ENCODE measurements at regions not wholly inside any gene's neighbourhood (a gene's known extent, or its start where the extent isn't known, plus 50 kb on each side); places are given as distances from the start of the nearest gene placed in this dataset.

DNA sequence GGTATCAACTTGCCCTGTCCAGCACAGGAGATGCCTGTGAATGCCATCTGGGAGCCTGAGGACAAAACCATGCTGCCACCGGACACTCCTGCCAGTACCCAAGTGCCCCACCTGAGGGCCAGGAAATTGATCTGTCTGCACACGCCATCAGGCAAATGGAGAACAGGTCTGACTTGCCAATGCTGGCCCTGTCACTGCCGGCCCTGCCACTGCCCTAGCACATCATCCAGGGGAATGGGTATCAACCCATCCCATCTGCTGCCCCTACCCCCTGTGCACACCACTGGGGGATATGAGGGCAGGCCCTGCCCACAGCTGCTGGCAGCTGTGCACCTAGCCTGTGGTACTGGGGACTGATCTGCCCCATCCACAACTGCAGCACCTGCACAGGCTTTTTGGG is 1081.6 kb upstream of the EYS start:
- TF ChIP-seq, protein P1, sequence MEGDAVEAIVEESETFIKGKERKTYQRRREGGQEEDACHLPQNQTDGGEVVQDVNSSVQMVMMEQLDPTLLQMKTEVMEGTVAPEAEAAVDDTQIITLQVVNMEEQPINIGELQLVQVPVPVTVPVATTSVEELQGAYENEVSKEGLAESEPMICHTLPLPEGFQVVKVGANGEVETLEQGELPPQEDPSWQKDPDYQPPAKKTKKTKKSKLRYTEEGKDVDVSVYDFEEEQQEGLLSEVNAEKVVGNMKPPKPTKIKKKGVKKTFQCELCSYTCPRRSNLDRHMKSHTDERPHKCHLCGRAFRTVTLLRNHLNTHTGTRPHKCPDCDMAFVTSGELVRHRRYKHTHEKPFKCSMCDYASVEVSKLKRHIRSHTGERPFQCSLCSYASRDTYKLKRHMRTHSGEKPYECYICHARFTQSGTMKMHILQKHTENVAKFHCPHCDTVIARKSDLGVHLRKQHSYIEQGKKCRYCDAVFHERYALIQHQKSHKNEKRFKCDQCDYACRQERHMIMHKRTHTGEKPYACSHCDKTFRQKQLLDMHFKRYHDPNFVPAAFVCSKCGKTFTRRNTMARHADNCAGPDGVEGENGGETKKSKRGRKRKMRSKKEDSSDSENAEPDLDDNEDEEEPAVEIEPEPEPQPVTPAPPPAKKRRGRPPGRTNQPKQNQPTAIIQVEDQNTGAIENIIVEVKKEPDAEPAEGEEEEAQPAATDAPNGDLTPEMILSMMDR (IDR thresholded peaks at IDR 0.05; ENCODE audit: control insufficient read depth, insufficient read depth, low read depth, low read length, missing control alignments), result no peak
- no peak overlapping the region for H3K4me3 ChIP-seq (ENCODE audit: control insufficient read depth, low read depth, low read length)
- DNase-seq (ENCODE audit: low read depth), result no peak

DNA sequence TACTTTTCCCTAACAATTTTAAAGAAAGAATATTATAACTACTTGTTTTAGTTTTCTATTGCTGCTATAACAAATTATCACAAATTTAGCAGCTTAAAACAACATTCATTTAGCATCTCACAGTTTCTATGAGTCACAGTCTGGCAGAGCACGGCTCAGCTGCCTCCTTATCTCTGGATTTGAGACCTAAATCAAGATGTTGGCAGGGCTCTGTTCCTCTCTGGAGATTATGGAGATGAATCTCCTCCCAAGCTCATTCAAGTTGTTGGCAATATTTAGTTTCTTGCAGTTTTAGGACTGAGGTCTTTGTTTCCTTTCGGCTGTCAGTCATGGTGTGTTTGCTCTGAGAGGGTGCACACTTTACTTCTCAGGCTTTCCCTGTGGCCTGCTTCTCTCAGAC is 1065.8 kb upstream of the EYS start:
- DNase-seq (ENCODE audit: low read depth), result no peak
- H3K4me3 ChIP-seq (ENCODE audit: control insufficient read depth, low read depth, low read length), result no peak overlapping the region
- TF ChIP-seq, protein P1 (IDR thresholded peaks at IDR 0.05; ENCODE audit: control insufficient read depth, insufficient read depth, low read depth, low read length, missing control alignments), result no peak

GRCh38 chr6:66771626-66772025 is 1064.6 kb upstream of the EYS start:
- TF ChIP-seq, protein P1 (IDR thresholded peaks at IDR 0.05; ENCODE audit: control insufficient read depth, insufficient read depth, low read depth, low read length, missing control alignments), result no peak
- no peak for DNase-seq (ENCODE audit: low read depth)
- H3K4me3 ChIP-seq (ENCODE audit: control insufficient read depth, low read depth, low read length), result no peak overlapping the region

GRCh38 chr6:66751630-66752029 is 1044.6 kb upstream of the EYS start:
- TF ChIP-seq, protein P1 (IDR thresholded peaks at IDR 0.05; ENCODE audit: control insufficient read depth, insufficient read depth, low read depth, low read length, missing control alignments), result no peak
- no peak for DNase-seq (ENCODE audit: low read depth)
- H3K4me3 ChIP-seq (ENCODE audit: control insufficient read depth, low read depth, low read length), result no peak overlapping the region

- DNase-seq (ENCODE audit: low read depth), result no peak
- TF ChIP-seq, protein P1 (IDR thresholded peaks at IDR 0.05; ENCODE audit: control insufficient read depth, insufficient read depth, low read depth, low read length, missing control alignments), result no peak
- no peak overlapping the region for H3K4me3 ChIP-seq (ENCODE audit: control insufficient read depth, low read depth, low read length)
Observed at GRCh38 chr6:66740346-66740745, 1033.3 kb upstream of the EYS start.

GRCh38 chr6:66735106-66735890 is 1028.3 kb upstream of the EYS start:
- no peak for DNase-seq (ENCODE audit: low read depth)
- TF ChIP-seq, protein P1 (IDR thresholded peaks at IDR 0.05; ENCODE audit: control insufficient read depth, insufficient read depth, low read depth, low read length, missing control alignments), result no peak
- H3K4me3 ChIP-seq (ENCODE audit: control insufficient read depth, low read depth, low read length), result no peak overlapping the region

Measured in AG09309 (cell line).